ENCODE measurements at regions not wholly inside any gene's neighbourhood (a gene's known extent, or its start where the extent isn't known, plus 50 kb on each side); places are given as distances from the start of the nearest gene placed in this dataset.

- TF ChIP-seq CTCF (IDR thresholded peaks at IDR 0.05; ENCODE audit: low read depth, low read length, missing input control) (no peak), ATF3 (IDR thresholded peaks at IDR 0.05) (no peak), MAX (IDR thresholded peaks at IDR 0.05) (no peak), RXRA (IDR thresholded peaks at IDR 0.05) (no peak), GABPA (IDR thresholded peaks at IDR 0.05 in 1 of 2, conservative IDR thresholded peaks at IDR 0.05 in 1 of 2) (no peak), SP1 (IDR thresholded peaks at IDR 0.05) (no peak), REST (IDR thresholded peaks at IDR 0.05) (no peak), YY1 (IDR thresholded peaks at IDR 0.05) (no peak), NR2F2 (IDR thresholded peaks at IDR 0.05) (no peak), RAD21 (IDR thresholded peaks at IDR 0.05) (no peak), EGR1 (IDR thresholded peaks at IDR 0.05; ENCODE audit: low read depth in 2 of 2) (no peak), JUND (IDR thresholded peaks at IDR 0.05) (no peak), TAF1 (conservative IDR thresholded peaks at IDR 0.05) (no peak)
Observed at GRCh38 chr2:129229830-129230441, 749.5 kb upstream of the RAB6C start.

Measured in liver (tissue), 3 donors.